ENCODE measurements at regions not wholly inside any gene's neighbourhood (a gene's known extent, or its start where the extent isn't known, plus 50 kb on each side); places are given as distances from the start of the nearest gene placed in this dataset.

GRCh38 chr1:82453511-82454185 lies 652.9 kb downstream of the ADGRL2 start:
- no peak for DNase-seq

GRCh38 chr1:82452096-82452495 lies 651.4 kb downstream of the ADGRL2 start:
- DNase-seq, result no peak

GRCh38 chr1:82451191-82451590 lies 650.5 kb downstream of the ADGRL2 start:
- DNase-seq, result no peak

- no peak for DNase-seq
Observed at GRCh38 chr1:82449506-82450057, 648.8 kb downstream of the ADGRL2 start.

- DNase-seq, result no peak
Observed at GRCh38 chr1:82446955-82447354, 646.2 kb downstream of the ADGRL2 start.

- no peak for DNase-seq
Observed at GRCh38 chr1:82446236-82446635, 645.5 kb downstream of the ADGRL2 start.

GRCh38 chr1:82445827-82446226 lies 645.1 kb downstream of the ADGRL2 start:
- no peak for DNase-seq

GRCh38 chr1:82445132-82445531 lies 644.4 kb downstream of the ADGRL2 start:
- DNase-seq, result no peak

- no peak for DNase-seq
Observed at GRCh38 chr1:82441402-82441801, 640.7 kb downstream of the ADGRL2 start.

- DNase-seq, result no peak
Observed at GRCh38 chr1:82423174-82423815, 622.6 kb downstream of the ADGRL2 start.

GRCh38 chr1:82421782-82422181 lies 621.0 kb downstream of the ADGRL2 start:
- no peak for DNase-seq

GRCh38 chr1:82420584-82420983 lies 619.9 kb downstream of the ADGRL2 start:
- DNase-seq, result no peak

GRCh38 chr1:82411605-82412004 lies 610.9 kb downstream of the ADGRL2 start:
- no peak for DNase-seq

GRCh38 chr1:82405333-82405732 lies 604.6 kb downstream of the ADGRL2 start:
- no peak for DNase-seq

- DNase-seq, result no peak
Observed at GRCh38 chr1:82401116-82401515, 600.4 kb downstream of the ADGRL2 start.

GRCh38 chr1:82400521-82400920 lies 599.8 kb downstream of the ADGRL2 start:
- no peak for DNase-seq

GRCh38 chr1:82399093-82399492 lies 598.4 kb downstream of the ADGRL2 start:
- DNase-seq, result no peak

GRCh38 chr1:82398357-82398756 lies 597.6 kb downstream of the ADGRL2 start:
- no peak for DNase-seq

- DNase-seq, result no peak
Observed at GRCh38 chr1:82395440-82395839, 594.7 kb downstream of the ADGRL2 start.

- no peak for DNase-seq
Observed at GRCh38 chr1:82392946-82393345, 592.2 kb downstream of the ADGRL2 start.

- DNase-seq, result no peak
Observed at GRCh38 chr1:82392513-82392912, 591.8 kb downstream of the ADGRL2 start.

GRCh38 chr1:82391712-82392111 lies 591.0 kb downstream of the ADGRL2 start:
- no peak for DNase-seq

GRCh38 chr1:82390627-82391026 lies 589.9 kb downstream of the ADGRL2 start:
- DNase-seq, result no peak

GRCh38 chr1:82388679-82389078 lies 587.9 kb downstream of the ADGRL2 start:
- DNase-seq, result no peak

GRCh38 chr1:82387012-82387366 lies 586.3 kb downstream of the ADGRL2 start:
- DNase-seq, result no peak
